HCT116 (cell line): ENCODE measurements at regions not wholly inside any gene's neighbourhood (a gene's known extent, or its start where the extent isn't known, plus 50 kb on each side); places are given as distances from the start of the nearest gene placed in this dataset.

ENCODE experiments used
- ATAC-seq: fragments of 200-7000 bp; cut with Tn5 transposase; 2 replicates; pipeline ENCODE4 v1.9.1; 2020; ENCODE audit warnings: mild to moderate bottlenecking, moderate library complexity
- BruUV-seq: library from RNA; stranded (reverse); fragments of 400-500 nt; replicated peaks from 2 replicates; lab custom pipeline; 2021; lab: Mats Ljungman, UMichigan
- CTCF ChIA-PET: fragments of 300-600 bp; sonication (Branson Sonifier 250); formaldehyde crosslinking; loops from one replicate; lab custom pipeline; 2021; ENCODE audit warnings: antibody characterized with exemption; lab: Charles Lee
- POLR2A ChIA-PET: fragments of 300-600, 350-600 bp; sonication (Branson Sonifier 250); formaldehyde crosslinking; loops from one replicate; lab custom pipeline; 2021; ENCODE audit warnings: antibody characterized with exemption; lab: Charles Lee
- RAD21 ChIA-PET, 2 experiments: fragments of 300-600 bp; sonication (Branson Sonifier 250); formaldehyde crosslinking; loops; one replicate each; lab custom pipeline; 2023; ENCODE audit warnings: low total read pairs in 2 of 2; ENCODE audit not compliant: uncharacterized antibody in 2 of 2, unreplicated experiment in 2 of 2, low non-redundant PET in 1 of 2; lab: Charles Lee
- DNase-seq: peaks from one replicate; pipeline ENCODE4 v3.0.0-alpha.2; 2010; ENCODE audit warnings: low read depth, low spot score
- H2AFZ ChIP-seq: fragments of 200-600 bp; shearing (Covaris generic), sonication (generic); 2 replicates; pipeline ENCODE4 v1.6.1; 2017; ENCODE audit warnings: low read depth, mixed run types, mixed read lengths, antibody characterized with exemption, low read length; ENCODE audit not compliant: poor library complexity, severe bottlenecking
- H3K27ac ChIP-seq: 2 replicates; pipeline ENCODE4 v1.5.1; 2012; ENCODE audit warnings: low read depth, low read length
- H3K27me3 ChIP-seq: fragments of 200-600 bp; sonication (generic); 2 replicates; pipeline ENCODE4 v1.6.1; 2016; ENCODE audit warnings: mixed run types, low read length, mixed read lengths; ENCODE audit not compliant: insufficient read depth
- H3K36me3 ChIP-seq, 2 experiments: fragments of 200-500 bp in 1 of 2; fragments of 200-600 bp in 1 of 2; sonication (Bioruptor generic) in 1 of 2; sonication (generic) in 1 of 2; 2 replicates each; pipeline versions ENCODE4 v1.5.1 to v1.6.1; 2014 to 2016; ENCODE audit warnings: low read length in 2 of 2, inconsistent platforms in 1 of 2, mixed read lengths in 1 of 2, mixed run types in 1 of 2; ENCODE audit not compliant: insufficient read depth in 2 of 2, control insufficient read depth in 1 of 2
- H3K4me1 ChIP-seq, 2 experiments: fragments of 200-600 bp in 1 of 2; sonication (generic) in 1 of 2; 2 replicates each; pipeline versions ENCODE4 v1.5.1 to v1.6.1; 2012 to 2017; ENCODE audit warnings: low read length in 2 of 2, inconsistent platforms in 1 of 2, mild to moderate bottlenecking in 1 of 2, mixed read lengths in 1 of 2, mixed run types in 1 of 2, moderate library complexity in 1 of 2; ENCODE audit not compliant: insufficient read depth in 2 of 2, control insufficient read depth in 1 of 2
- H3K4me2 ChIP-seq: fragments of 200-600 bp; sonication (generic); 2 replicates; pipeline ENCODE4 v1.6.1; 2017; ENCODE audit warnings: mixed run types, low read length, mixed read lengths
- H3K4me3 ChIP-seq, 2 experiments: fragments of 200-600 bp in 1 of 2; sonication (generic) in 1 of 2; replicated peaks in 1 of 2; 2 replicates each; pipeline ENCODE4 v1.5.1; 2011 to 2016; ENCODE audit warnings: low read length in 2 of 2, control low read depth in 1 of 2, low read depth in 1 of 2, mild to moderate bottlenecking in 1 of 2, mixed read lengths in 1 of 2, mixed run types in 1 of 2
- H3K79me2 ChIP-seq: fragments of 200-600 bp; sonication (generic); 2 replicates; pipeline ENCODE4 v1.6.1; 2017; ENCODE audit warnings: mild to moderate bottlenecking, mixed run types, low read length, moderate library complexity, mixed read lengths; ENCODE audit not compliant: insufficient read depth
- H3K9ac ChIP-seq: fragments of 200-600 bp; sonication (generic); 2 replicates; pipeline ENCODE4 v1.6.1; 2016; ENCODE audit warnings: low read length, mixed read lengths
- H3K9me2 ChIP-seq: fragments of 200-600 bp; sonication (generic), shearing (Covaris generic); 2 replicates; pipeline ENCODE4 v1.6.1; 2017; ENCODE audit warnings: mixed run types, mild to moderate bottlenecking, moderate library complexity; ENCODE audit not compliant: insufficient read depth
- H3K9me3 ChIP-seq, 2 experiments: fragments of 200-500 bp in 1 of 2; fragments of 200-600 bp in 1 of 2; sonication (Bioruptor generic) in 1 of 2; sonication (generic) in 1 of 2; 2 replicates each; pipeline ENCODE4 v1.6.1; 2014 to 2017; ENCODE audit warnings: low read length in 2 of 2, mixed read lengths in 2 of 2, inconsistent platforms in 1 of 2, low read depth in 1 of 2, mild to moderate bottlenecking in 1 of 2, mixed run types in 1 of 2, moderate library complexity in 1 of 2; ENCODE audit not compliant: control insufficient read depth in 1 of 2, insufficient read depth in 1 of 2
- H4K20me1 ChIP-seq: fragments of 200-600 bp; sonication (generic), shearing (Covaris generic); 2 replicates; pipeline ENCODE4 v1.6.1; 2017; ENCODE audit warnings: mixed run types, mild to moderate bottlenecking, moderate library complexity; ENCODE audit not compliant: insufficient read depth
- CBX3 ChIP-seq: IDR thresholded peaks from 2 replicates; pipeline ENCODE4 v1.6.1; 2012; ENCODE audit warnings: low read depth
- CEBPB ChIP-seq: IDR thresholded peaks from 2 replicates; pipeline ENCODE4 v1.6.1; 2012; ENCODE audit warnings: low read depth
- CTCF ChIP-seq, 3 experiments: fragments of 200-600 bp in 1 of 3; sonication (generic) in 1 of 3; IDR thresholded peaks in 2 of 3; conservative IDR thresholded peaks in 1 of 3; 2 replicates each; pipeline ENCODE4 v1.5.1; 2012 to 2017; ENCODE audit warnings: low read depth in 2 of 3, low read length in 2 of 3, antibody characterized with exemption in 1 of 3, borderline replicate concordance in 1 of 3, control low read depth in 1 of 3, mild to moderate bottlenecking in 1 of 3, mixed read lengths in 1 of 3, mixed run types in 1 of 3, moderate library complexity in 1 of 3; ENCODE audit not compliant: insufficient read depth in 1 of 3
- EGR1 ChIP-seq: IDR thresholded peaks from 2 replicates; pipeline ENCODE4 v1.6.1; 2012; ENCODE audit warnings: low read depth
- ELF1 ChIP-seq: IDR thresholded peaks from 2 replicates; pipeline ENCODE4 v1.6.1; 2012; ENCODE audit warnings: low read depth, borderline replicate concordance
- EZH2 ChIP-seq: fragments of 200-600 bp; sonication (generic); IDR thresholded peaks from 2 replicates; pipeline ENCODE4 v1.6.1; 2017; ENCODE audit warnings: antibody characterized with exemption, mixed run types
- EZH2phosphoT487 ChIP-seq: fragments of 200-600 bp; IDR thresholded peaks from 2 replicates; pipeline ENCODE4 v1.6.1; 2018; ENCODE audit warnings: antibody characterized with exemption, borderline replicate concordance
- JUND ChIP-seq: IDR thresholded peaks from 2 replicates; pipeline ENCODE4 v1.6.1; 2012
- MAX ChIP-seq: IDR thresholded peaks from 2 replicates; pipeline ENCODE4 v1.6.1; 2012
- POLR2A ChIP-seq: IDR thresholded peaks from 2 replicates; pipeline ENCODE4 v1.7.0; 2011; ENCODE audit warnings: borderline replicate concordance; ENCODE audit not compliant: insufficient read depth, insufficient read length; ENCODE audit errors: extremely low read depth
- SIN3A ChIP-seq: IDR thresholded peaks from 2 replicates; pipeline ENCODE4 v1.6.1; 2012; ENCODE audit warnings: low read depth
- SP1 ChIP-seq: IDR thresholded peaks from 2 replicates; pipeline ENCODE4 v1.6.1; 2012; ENCODE audit warnings: low read depth
- SRF ChIP-seq: IDR thresholded peaks from 2 replicates; pipeline ENCODE4 v1.6.1; 2012; ENCODE audit warnings: low read depth
- TCF7L2 ChIP-seq: IDR thresholded peaks from 2 replicates; pipeline ENCODE4 v1.7.0; 2011; ENCODE audit warnings: borderline replicate concordance, inconsistent platforms; ENCODE audit not compliant: insufficient read depth, insufficient read length; ENCODE audit errors: extremely low read depth
- YY1 ChIP-seq: IDR thresholded peaks from 2 replicates; pipeline ENCODE4 v1.6.1; 2011; ENCODE audit warnings: low read length, low read depth, moderate library complexity, mild to moderate bottlenecking; ENCODE audit not compliant: insufficient replicate concordance; ENCODE audit errors: extremely low read depth
- ZBTB33 ChIP-seq: IDR thresholded peaks from 2 replicates; pipeline ENCODE4 v1.6.1; 2011; ENCODE audit warnings: mild to moderate bottlenecking, low read length, moderate library complexity; ENCODE audit not compliant: insufficient replicate concordance; ENCODE audit errors: extremely low read depth
- ZFX ChIP-seq: fragments of 450-650 bp; IDR thresholded peaks from 2 replicates; pipeline ENCODE4 v1.6.1; 2017
- ZNF274 ChIP-seq: fragments of 200-500 bp; sonication (Bioruptor generic); IDR thresholded peaks from 2 replicates; pipeline ENCODE4 v1.6.1; 2014; ENCODE audit warnings: mild to moderate bottlenecking, low read depth, low read length, inconsistent platforms
- intact Hi-C: fragments of 100-400 bp; cut with micrococcal nuclease; formaldehyde crosslinking; loops from 2 replicates; pipeline ENCODE4 v1.10.0; 2022

DNA sequence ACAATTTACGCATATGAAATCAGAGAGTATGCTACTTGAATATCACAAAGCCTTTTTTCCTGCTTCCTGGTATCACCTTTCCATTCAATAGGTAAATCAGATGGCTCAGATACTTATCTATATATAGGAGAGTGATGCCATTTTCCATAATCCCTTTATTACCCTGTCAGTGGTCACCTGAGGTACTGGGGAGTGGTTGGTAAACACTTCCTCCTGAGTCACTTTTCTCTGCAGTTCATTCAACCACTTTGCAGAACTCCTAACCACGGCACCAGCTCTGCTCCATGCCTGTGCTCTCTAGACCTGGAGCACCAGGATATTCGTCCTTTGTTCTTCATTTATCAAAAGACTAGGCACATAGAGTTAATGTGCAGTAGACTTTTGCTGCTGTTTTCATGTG is 748.5 kb upstream of the KLHL1 start:
- intact Hi-C loops, result no loop called here
- Histone ChIP-seq H3K4me1 (no peaks in the 10 kb centered on the region), H3K9ac (no peak overlapping the region), H3K4me3 (no peak overlapping the region), H4K20me1 (no peaks in the 10 kb centered on the region), H3K27me3 (no peaks in the 10 kb centered on the region), H2AFZ (no peak overlapping the region), H3K79me2 (no peaks in the 10 kb centered on the region), H3K27ac (no peak overlapping the region), H3K9me2 (no peaks in the 10 kb centered on the region), H3K36me3 (no peaks in the 10 kb centered on the region), H3K9me3 (no peaks in the 10 kb centered on the region), H3K4me2 (no peak overlapping the region)
- no peak for TF ChIP-seq SIN3A
- TF ChIP-seq ZFX, result no peak
- no peak for TF ChIP-seq CBX3
- no peak for TF ChIP-seq CTCF (IDR thresholded peaks at IDR 0.05 in 2 of 3, conservative IDR thresholded peaks at IDR 0.05 in 1 of 3; ENCODE audit: borderline replicate concordance in 1 of 3, insufficient read depth in 1 of 3, low read depth in 2 of 3, low read length in 2 of 3)
- TF ChIP-seq POLR2A, result no peak
- no peak for TF ChIP-seq SRF
- TF ChIP-seq ZNF274, result no peak
- TF ChIP-seq JUND, result no peak
- TF ChIP-seq EZH2phosphoT487, result no peak
- TF ChIP-seq ELF1, result no peak
- no peak for TF ChIP-seq EZH2
- TF ChIP-seq ZBTB33, result no peak
- no peak for TF ChIP-seq EGR1
- no peak for TF ChIP-seq YY1
- TF ChIP-seq SP1, result no peak
- no peak for TF ChIP-seq TCF7L2
- TF ChIP-seq MAX, result no peak
- TF ChIP-seq CEBPB, result no peak
- BruUV-seq, result no TSS peak
- CTCF ChIA-PET, result no interaction called here
- ATAC-seq, result no peak
- RAD21 ChIA-PET, result no interaction called here
- POLR2A ChIA-PET, result no interaction called here
- no peak for DNase-seq
